ENCODE measurements at regions not wholly inside any gene's neighbourhood (a gene's known extent, or its start where the extent isn't known, plus 50 kb on each side); places are given as distances from the start of the nearest gene placed in this dataset.

DNA sequence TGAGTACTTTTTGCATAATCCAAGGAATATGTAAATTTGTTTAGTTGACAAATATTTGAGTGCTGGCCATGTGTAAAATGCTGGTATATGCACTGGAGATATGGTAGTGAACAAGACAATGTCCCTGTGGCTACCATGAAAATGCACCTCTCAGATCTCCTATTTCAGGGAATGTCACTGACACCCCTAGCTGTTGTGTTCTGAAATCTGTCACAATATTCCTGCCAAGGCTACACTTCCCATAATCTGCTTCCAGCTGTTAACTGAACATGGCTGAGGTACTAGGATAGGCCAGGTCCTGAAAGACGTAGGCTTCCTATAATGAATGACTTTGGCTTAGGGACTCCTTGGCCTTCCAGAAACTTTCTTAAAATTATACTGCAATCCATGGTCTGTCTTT lies 197.8 kb downstream of the ZNF648 start:
- Histone ChIP-seq H3K23ac (ENCODE audit: insufficient read length, low read depth, low read length) (no peak overlapping the region), H2AFZ (ENCODE audit: low read length) (no peak overlapping the region), H2BK20ac (ENCODE audit: low read depth, low read length, poor library complexity, severe bottlenecking) (no peak overlapping the region), H3K27me3 (ENCODE audit: insufficient read depth, low read length) (no peaks in the 10 kb centered on the region), H3K9me3 (ENCODE audit: control insufficient read depth, low read depth, low read length) (no peaks in the 10 kb centered on the region), H2BK15ac (ENCODE audit: low read depth, low read length) (no peak overlapping the region), H3T11ph (ENCODE audit: low read length) (no peak overlapping the region), H2BK120ac (ENCODE audit: low read depth, low read length, poor library complexity, severe bottlenecking) (no peak overlapping the region), H3K79me2 (ENCODE audit: insufficient read depth, low read length) (no peaks in the 10 kb centered on the region), H3K4ac (ENCODE audit: low read depth, low read length) (no peak overlapping the region), H3K18ac (ENCODE audit: insufficient read length, low read depth, low read length) (no peak overlapping the region), H4K5ac (ENCODE audit: insufficient read length, low read depth, low read length) (no peak overlapping the region), H3K4me2 (ENCODE audit: insufficient read depth, insufficient read length, low read length) (no peak overlapping the region), H2BK5ac (ENCODE audit: insufficient read length, low read length) (no peak overlapping the region), H3K23me2 (ENCODE audit: insufficient read length, low read depth, low read length, poor library complexity, severe bottlenecking) (no peaks in the 10 kb centered on the region), H4K91ac (ENCODE audit: insufficient read length, low read depth, low read length) (no peak overlapping the region), H2BK12ac (ENCODE audit: insufficient read length, low read depth, low read length) (no peak overlapping the region), H3K4me1 (ENCODE audit: insufficient read depth, low read length) (no peaks in the 10 kb centered on the region), H4K8ac (replicated peaks; ENCODE audit: insufficient read length, low read depth, low read length) (no peak overlapping the region), H2AK5ac (ENCODE audit: insufficient read length, low read length) (no peak overlapping the region), H3K79me1 (ENCODE audit: insufficient read depth, low read depth, low read length, poor library complexity, severe bottlenecking) (no peaks in the 10 kb centered on the region), H3K14ac (ENCODE audit: insufficient read depth, low read length) (no peak overlapping the region), H3K9ac (ENCODE audit: extremely low read depth, insufficient read length, low read length) (no peak overlapping the region), H3K27ac (ENCODE audit: insufficient read length, low read depth, low read length) (no peak overlapping the region), H4K20me1 (ENCODE audit: control insufficient read depth, insufficient read depth, insufficient read length) (no peaks in the 10 kb centered on the region), H3K56ac (ENCODE audit: insufficient read length, low read depth, low read length) (no peak overlapping the region)
- Mint-ChIP-seq H3K36me3 (ENCODE audit: insufficient read depth in 1 of 3, low read depth in 3 of 3) (peaks cover 2 to 9% (median 7%) of the 10 kb centered on the region in 3 experiments; a peak in 5 of 7 replicates), H3K9me3 (peaks cover 10 to 12% of the 10 kb centered on the region in 2 experiments), H3K4me3 (no peak overlapping the region), H3K4me1 (no peaks in the 10 kb centered on the region), H3K27me3 (ENCODE audit: low read depth) (peaks cover 2% of the 10 kb centered on the region; the same call in 1 of the 2 replicates), H3K27ac (no peak overlapping the region)
- no CpG with 5 or more reads among the region's 1 CpG for WGBS (ENCODE audit: extremely low coverage, insufficient read length, low lambda C conversion rate)
- DNase-seq, result no peak
- TF ChIP-seq, protein P1, sequence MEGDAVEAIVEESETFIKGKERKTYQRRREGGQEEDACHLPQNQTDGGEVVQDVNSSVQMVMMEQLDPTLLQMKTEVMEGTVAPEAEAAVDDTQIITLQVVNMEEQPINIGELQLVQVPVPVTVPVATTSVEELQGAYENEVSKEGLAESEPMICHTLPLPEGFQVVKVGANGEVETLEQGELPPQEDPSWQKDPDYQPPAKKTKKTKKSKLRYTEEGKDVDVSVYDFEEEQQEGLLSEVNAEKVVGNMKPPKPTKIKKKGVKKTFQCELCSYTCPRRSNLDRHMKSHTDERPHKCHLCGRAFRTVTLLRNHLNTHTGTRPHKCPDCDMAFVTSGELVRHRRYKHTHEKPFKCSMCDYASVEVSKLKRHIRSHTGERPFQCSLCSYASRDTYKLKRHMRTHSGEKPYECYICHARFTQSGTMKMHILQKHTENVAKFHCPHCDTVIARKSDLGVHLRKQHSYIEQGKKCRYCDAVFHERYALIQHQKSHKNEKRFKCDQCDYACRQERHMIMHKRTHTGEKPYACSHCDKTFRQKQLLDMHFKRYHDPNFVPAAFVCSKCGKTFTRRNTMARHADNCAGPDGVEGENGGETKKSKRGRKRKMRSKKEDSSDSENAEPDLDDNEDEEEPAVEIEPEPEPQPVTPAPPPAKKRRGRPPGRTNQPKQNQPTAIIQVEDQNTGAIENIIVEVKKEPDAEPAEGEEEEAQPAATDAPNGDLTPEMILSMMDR (conservative IDR thresholded peaks at IDR 0.05), result no peak
